ENCODE measurements at regions not wholly inside any gene's neighbourhood (a gene's known extent, or its start where the extent isn't known, plus 50 kb on each side); places are given as distances from the start of the nearest gene placed in this dataset.
A peak's percentile ranks its signal among the peaks of the same experiment; 100 is the strongest.

DNA sequence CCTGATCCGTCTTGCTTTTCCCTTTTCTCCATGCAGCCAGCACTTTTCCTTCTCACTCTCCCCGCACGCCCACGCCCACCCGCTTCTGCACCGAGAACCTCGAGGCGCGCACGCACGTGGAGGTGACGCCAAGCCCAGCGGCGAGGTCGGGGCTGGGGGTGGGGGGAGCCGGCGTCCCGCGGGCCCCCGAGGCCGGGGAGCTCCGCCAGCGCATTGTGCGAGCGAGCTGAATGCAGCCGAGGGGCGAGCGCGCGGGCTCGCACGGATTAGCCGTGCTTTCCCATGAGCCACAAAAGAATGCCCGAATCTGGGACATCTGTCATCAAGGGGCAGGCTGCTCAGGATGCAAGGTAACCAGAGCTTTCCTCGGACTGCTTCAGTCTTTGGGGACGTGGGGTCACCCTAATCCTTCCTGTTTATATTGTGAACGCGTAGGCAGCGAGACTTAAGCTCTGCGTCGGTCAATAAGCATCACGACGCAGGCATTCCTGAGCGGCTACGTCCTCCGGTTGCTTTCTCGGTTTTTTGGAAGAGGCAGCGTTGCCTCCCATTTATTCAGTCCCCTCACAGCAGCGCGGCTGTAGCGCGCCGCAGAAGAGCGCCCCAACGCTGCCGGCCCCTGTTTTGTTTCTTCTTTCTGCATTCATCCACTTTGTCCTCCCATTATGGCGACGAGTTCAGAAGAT lies 67.3 kb upstream of the AKT3 start:
- peak; percentile 79 to 86 for ATAC-seq
- ChIA-PET CTCF (interaction anchor here (1.0 kb wide), 1 partner anchor 18 kb away, joined by 6 read pairs; no protein-coding TSS in a partner anchor), POLR2A (interaction anchor here (1.3 to 2.1 kb wide), 2 partner anchors 27 to 131 kb away, joined by 4 to 6 read pairs; no protein-coding TSS in a partner anchor)
- 5% methylated on average over 39 of the region's 58 CpGs for WGBS (ENCODE audit: missing lambda C conversion rate)
- peak overlapping the region; percentile 74 for H3K4me2 ChIP-seq
- peaks cover 19% of the 10 kb centered on the region for H3K4me1 ChIP-seq
- DNase-seq (ENCODE audit: low read depth in 1 of 2, low spot score in 1 of 2): peak; percentile 48 to 64
- peak overlapping the region; percentile 45 for H3K4me3 ChIP-seq
- no peak for FAIRE-seq
- H3K27ac ChIP-seq: peak overlapping the region; percentile 35 to 83
- H3K9me3 ChIP-seq: no peaks in the 10 kb centered on the region
- TF ChIP-seq RARB (CRISPR knock-in tag; IDR thresholded peaks at IDR 0.05): no peak
- TF ChIP-seq FOXS1 (CRISPR knock-in tag; IDR thresholded peaks at IDR 0.05): no peak
- TF ChIP-seq ESRRA (IDR thresholded peaks at IDR 0.05; ENCODE audit: borderline replicate concordance, low read length): no peak
- TF ChIP-seq, protein P1, sequence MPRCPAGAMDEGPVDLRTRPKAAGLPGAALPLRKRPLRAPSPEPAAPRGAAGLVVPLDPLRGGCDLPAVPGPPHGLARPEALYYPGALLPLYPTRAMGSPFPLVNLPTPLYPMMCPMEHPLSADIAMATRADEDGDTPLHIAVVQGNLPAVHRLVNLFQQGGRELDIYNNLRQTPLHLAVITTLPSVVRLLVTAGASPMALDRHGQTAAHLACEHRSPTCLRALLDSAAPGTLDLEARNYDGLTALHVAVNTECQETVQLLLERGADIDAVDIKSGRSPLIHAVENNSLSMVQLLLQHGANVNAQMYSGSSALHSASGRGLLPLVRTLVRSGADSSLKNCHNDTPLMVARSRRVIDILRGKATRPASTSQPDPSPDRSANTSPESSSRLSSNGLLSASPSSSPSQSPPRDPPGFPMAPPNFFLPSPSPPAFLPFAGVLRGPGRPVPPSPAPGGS (IDR thresholded peaks at IDR 0.05): no peak
- no peak for TF ChIP-seq ZFP36 (IDR thresholded peaks at IDR 0.05; ENCODE audit: borderline replicate concordance, partially characterized antibody)
- TF ChIP-seq ZSCAN20 (CRISPR knock-in tag; IDR thresholded peaks at IDR 0.05): no peak
- TF ChIP-seq SREBF2 (IDR thresholded peaks at IDR 0.05): no peak
- no peak for TF ChIP-seq PHF8 (IDR thresholded peaks at IDR 0.05; ENCODE audit: borderline replicate concordance, low read depth)
- no peak for TF ChIP-seq FOSL2 (IDR thresholded peaks at IDR 0.05)
- TF ChIP-seq FOSL2 (CRISPR knock-in tag; IDR thresholded peaks at IDR 0.05): no peak
- TF ChIP-seq HOXB13 (CRISPR knock-in tag; IDR thresholded peaks at IDR 0.05; ENCODE audit: low read depth): peak; percentile 65; the same call in 1 of the 2 replicates
- TF ChIP-seq RFX5 (IDR thresholded peaks at IDR 0.05): no peak
- TF ChIP-seq, protein P2, sequence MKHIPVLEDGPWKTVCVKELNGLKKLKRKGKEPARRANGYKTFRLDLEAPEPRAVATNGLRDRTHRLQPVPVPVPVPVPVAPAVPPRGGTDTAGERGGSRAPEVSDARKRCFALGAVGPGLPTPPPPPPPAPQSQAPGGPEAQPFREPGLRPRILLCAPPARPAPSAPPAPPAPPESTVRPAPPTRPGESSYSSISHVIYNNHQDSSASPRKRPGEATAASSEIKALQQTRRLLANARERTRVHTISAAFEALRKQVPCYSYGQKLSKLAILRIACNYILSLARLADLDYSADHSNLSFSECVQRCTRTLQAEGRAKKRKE (CRISPR knock-in tag; IDR thresholded peaks at IDR 0.05; ENCODE audit: low read depth): no peak; the same call in 1 of the 2 replicates
- TF ChIP-seq CEBPB (IDR thresholded peaks at IDR 0.05): no peak
- TF ChIP-seq RCOR1 (IDR thresholded peaks at IDR 0.05; ENCODE audit: low read depth, low read length): no peak
- TF ChIP-seq, protein P3, sequence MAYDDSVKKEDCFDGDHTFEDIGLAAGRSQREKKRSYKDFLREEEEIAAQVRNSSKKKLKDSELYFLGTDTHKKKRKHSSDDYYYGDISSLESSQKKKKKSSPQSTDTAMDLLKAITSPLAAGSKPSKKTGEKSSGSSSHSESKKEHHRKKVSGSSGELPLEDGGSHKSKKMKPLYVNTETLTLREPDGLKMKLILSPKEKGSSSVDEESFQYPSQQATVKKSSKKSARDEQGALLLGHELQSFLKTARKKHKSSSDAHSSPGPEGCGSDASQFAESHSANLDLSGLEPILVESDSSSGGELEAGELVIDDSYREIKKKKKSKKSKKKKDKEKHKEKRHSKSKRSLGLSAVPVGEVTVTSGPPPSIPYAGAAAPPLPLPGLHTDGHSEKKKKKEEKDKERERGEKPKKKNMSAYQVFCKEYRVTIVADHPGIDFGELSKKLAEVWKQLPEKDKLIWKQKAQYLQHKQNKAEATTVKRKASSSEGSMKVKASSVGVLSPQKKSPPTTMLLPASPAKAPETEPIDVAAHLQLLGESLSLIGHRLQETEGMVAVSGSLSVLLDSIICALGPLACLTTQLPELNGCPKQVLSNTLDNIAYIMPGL (CRISPR knock-in tag; IDR thresholded peaks at IDR 0.05; ENCODE audit: borderline replicate concordance): no peak
- TF ChIP-seq, protein P4, sequence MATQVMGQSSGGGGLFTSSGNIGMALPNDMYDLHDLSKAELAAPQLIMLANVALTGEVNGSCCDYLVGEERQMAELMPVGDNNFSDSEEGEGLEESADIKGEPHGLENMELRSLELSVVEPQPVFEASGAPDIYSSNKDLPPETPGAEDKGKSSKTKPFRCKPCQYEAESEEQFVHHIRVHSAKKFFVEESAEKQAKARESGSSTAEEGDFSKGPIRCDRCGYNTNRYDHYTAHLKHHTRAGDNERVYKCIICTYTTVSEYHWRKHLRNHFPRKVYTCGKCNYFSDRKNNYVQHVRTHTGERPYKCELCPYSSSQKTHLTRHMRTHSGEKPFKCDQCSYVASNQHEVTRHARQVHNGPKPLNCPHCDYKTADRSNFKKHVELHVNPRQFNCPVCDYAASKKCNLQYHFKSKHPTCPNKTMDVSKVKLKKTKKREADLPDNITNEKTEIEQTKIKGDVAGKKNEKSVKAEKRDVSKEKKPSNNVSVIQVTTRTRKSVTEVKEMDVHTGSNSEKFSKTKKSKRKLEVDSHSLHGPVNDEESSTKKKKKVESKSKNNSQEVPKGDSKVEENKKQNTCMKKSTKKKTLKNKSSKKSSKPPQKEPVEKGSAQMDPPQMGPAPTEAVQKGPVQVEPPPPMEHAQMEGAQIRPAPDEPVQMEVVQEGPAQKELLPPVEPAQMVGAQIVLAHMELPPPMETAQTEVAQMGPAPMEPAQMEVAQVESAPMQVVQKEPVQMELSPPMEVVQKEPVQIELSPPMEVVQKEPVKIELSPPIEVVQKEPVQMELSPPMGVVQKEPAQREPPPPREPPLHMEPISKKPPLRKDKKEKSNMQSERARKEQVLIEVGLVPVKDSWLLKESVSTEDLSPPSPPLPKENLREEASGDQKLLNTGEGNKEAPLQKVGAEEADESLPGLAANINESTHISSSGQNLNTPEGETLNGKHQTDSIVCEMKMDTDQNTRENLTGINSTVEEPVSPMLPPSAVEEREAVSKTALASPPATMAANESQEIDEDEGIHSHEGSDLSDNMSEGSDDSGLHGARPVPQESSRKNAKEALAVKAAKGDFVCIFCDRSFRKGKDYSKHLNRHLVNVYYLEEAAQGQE (IDR thresholded peaks at IDR 0.05): no peak
- TF ChIP-seq, protein P5, sequence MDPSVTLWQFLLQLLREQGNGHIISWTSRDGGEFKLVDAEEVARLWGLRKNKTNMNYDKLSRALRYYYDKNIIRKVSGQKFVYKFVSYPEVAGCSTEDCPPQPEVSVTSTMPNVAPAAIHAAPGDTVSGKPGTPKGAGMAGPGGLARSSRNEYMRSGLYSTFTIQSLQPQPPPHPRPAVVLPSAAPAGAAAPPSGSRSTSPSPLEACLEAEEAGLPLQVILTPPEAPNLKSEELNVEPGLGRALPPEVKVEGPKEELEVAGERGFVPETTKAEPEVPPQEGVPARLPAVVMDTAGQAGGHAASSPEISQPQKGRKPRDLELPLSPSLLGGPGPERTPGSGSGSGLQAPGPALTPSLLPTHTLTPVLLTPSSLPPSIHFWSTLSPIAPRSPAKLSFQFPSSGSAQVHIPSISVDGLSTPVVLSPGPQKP (IDR thresholded peaks at IDR 0.05; ENCODE audit: low read depth, low read length): no peak
- TF ChIP-seq HEYL (CRISPR knock-in tag; IDR thresholded peaks at IDR 0.05): no peak
- no peak for TF ChIP-seq ZNF302 (CRISPR knock-in tag; IDR thresholded peaks at IDR 0.05)
- TF ChIP-seq EP300 (IDR thresholded peaks at IDR 0.05): no peak
- no peak for TF ChIP-seq FOSB (CRISPR knock-in tag; IDR thresholded peaks at IDR 0.05)
- no peak for TF ChIP-seq POLR2AphosphoS2 (conservative IDR thresholded peaks at IDR 0.05; ENCODE audit: low read length)
- no peak for TF ChIP-seq MYC (IDR thresholded peaks at IDR 0.05; ENCODE audit: borderline replicate concordance, low read length)
- peak; percentile 8; the same call in 1 of the 2 replicates for TF ChIP-seq RNF2 (IDR thresholded peaks at IDR 0.05; ENCODE audit: borderline replicate concordance, low read depth)
- no peak for TF ChIP-seq MAFK (IDR thresholded peaks at IDR 0.05; ENCODE audit: partially characterized antibody)
- 0 out of 2 replicates have a peak, but pooled peaks have one; percentile 40 for TF ChIP-seq HOXB5 (CRISPR knock-in tag; IDR thresholded peaks at IDR 0.05)
- no peak for TF ChIP-seq CBX2 (IDR thresholded peaks at IDR 0.05; ENCODE audit: borderline replicate concordance, low read depth)
- no peak for TF ChIP-seq KDM5A (IDR thresholded peaks at IDR 0.05)
- no peak for TF ChIP-seq POLR2A (IDR thresholded peaks at IDR 0.05; ENCODE audit: low read length)
- no peak for TF ChIP-seq NFE2L2 (conservative IDR thresholded peaks at IDR 0.05; ENCODE audit: low read length)
- TF ChIP-seq TFCP2L1 (CRISPR knock-in tag; IDR thresholded peaks at IDR 0.05): no peak
- TF ChIP-seq GATA3 (IDR thresholded peaks at IDR 0.05; ENCODE audit: borderline replicate concordance): no peak
- no peak for TF ChIP-seq NPAS2 (CRISPR knock-in tag; IDR thresholded peaks at IDR 0.05; ENCODE audit: borderline replicate concordance)
